GM12878 (cell line): ENCODE measurements at regions not wholly inside any gene's neighbourhood (a gene's known extent, or its start where the extent isn't known, plus 50 kb on each side); places are given as distances from the start of the nearest gene placed in this dataset.

Experiments
- ATAC-seq: fragments of 200-7000 bp; cut with Tn5 transposase; 3 replicates; pipeline ENCODE4 v1.9.1; 2020; ENCODE audit warnings: mild to moderate bottlenecking, moderate library complexity
- BruUV-seq: library from RNA; stranded (reverse); fragments of 400-500 nt; replicated peaks from 2 replicates; lab custom pipeline; 2021; lab: Mats Ljungman, UMichigan
- CTCF ChIA-PET: fragments of 300-600 bp; sonication (Branson Sonifier 250); formaldehyde crosslinking; extraction: SDS; loops from one replicate; lab custom pipeline; 2021; ENCODE audit warnings: inconsistent platforms; lab: Yijun Ruan, JAX
- POLR2A ChIA-PET: fragments of 350-600 bp; formaldehyde crosslinking; extraction: SDS; loops from one replicate; lab custom pipeline; 2021; ENCODE audit warnings: inconsistent platforms; lab: Charles Lee
- RAD21 ChIA-PET: fragments of 300-600 bp; sonication (Branson Sonifier 250); formaldehyde crosslinking; loops from one replicate; lab custom pipeline; 2023; ENCODE audit warnings: antibody characterized with exemption; ENCODE audit not compliant: unreplicated experiment; lab: Charles Lee
- SMC1A ChIA-PET: fragments of 300-600 bp; sonication (Branson Sonifier 250); formaldehyde crosslinking; loops from one replicate; lab custom pipeline; 2023; ENCODE audit not compliant: unreplicated experiment, uncharacterized antibody; lab: Charles Lee
- DNase-seq: peaks from one replicate; pipeline ENCODE4 v3.0.0-alpha.2; 2011; ENCODE audit warnings: low read depth, low spot score
- FAIRE-seq: peaks from 3 replicates; lab custom pipeline; 2011; peaks lifted over from hg19 to GRCh38; lab: Jason Lieb, UNC
- H2AFZ ChIP-seq: 2 replicates; pipeline ENCODE4 v1.6.0; 2011; ENCODE audit warnings: low read depth, low read length, control low read depth; ENCODE audit not compliant: control insufficient read depth
- H3K27ac ChIP-seq: 2 replicates; pipeline ENCODE4 v1.5.1; 2011; ENCODE audit warnings: control low read depth; ENCODE audit not compliant: control insufficient read depth, insufficient read depth
- H3K27me3 ChIP-seq, 2 experiments: replicated peaks in 1 of 2; 2 replicates each; pipeline versions ENCODE4 v1.6.0 to v1.6.1; 2011; ENCODE audit warnings: low read length in 1 of 2; ENCODE audit not compliant: control insufficient read depth in 2 of 2, insufficient read depth in 2 of 2
- H3K36me3 ChIP-seq, 2 experiments: 2 replicates each; pipeline ENCODE4 v1.5.1; 2011; ENCODE audit warnings: low read length in 1 of 2; ENCODE audit not compliant: control insufficient read depth in 2 of 2, insufficient read depth in 2 of 2
- H3K4me1 ChIP-seq: 2 replicates; pipeline ENCODE4 v1.6.1; 2011; ENCODE audit warnings: mild to moderate bottlenecking, low read length, moderate library complexity, mixed read lengths; ENCODE audit not compliant: control insufficient read depth, insufficient read depth
- H3K4me2 ChIP-seq: 2 replicates; pipeline ENCODE4 v1.6.0; 2011; ENCODE audit warnings: control low read depth; ENCODE audit not compliant: control insufficient read depth, insufficient read depth
- H3K4me3 ChIP-seq: fragments of 200-600 bp; sonication (generic); 2 replicates; pipeline ENCODE4 v1.5.1; 2016
- H3K79me2 ChIP-seq: 2 replicates; pipeline ENCODE4 v1.6.0; 2011; ENCODE audit warnings: low read length; ENCODE audit not compliant: control insufficient read depth, insufficient read depth
- H3K9ac ChIP-seq: 2 replicates; pipeline ENCODE4 v1.8.0; 2011; ENCODE audit warnings: low read length, control low read depth, mixed read lengths; ENCODE audit not compliant: control insufficient read depth, insufficient read depth
- H3K9me3 ChIP-seq: replicated peaks from 3 replicates; pipeline ENCODE4 v1.5.1; 2011; ENCODE audit warnings: mild to moderate bottlenecking, low read length; ENCODE audit not compliant: control insufficient read depth, insufficient read depth
- H4K20me1 ChIP-seq: 2 replicates; pipeline ENCODE4 v1.6.0; 2011; ENCODE audit not compliant: control insufficient read depth, insufficient read depth
- ATF2 ChIP-seq: IDR thresholded peaks from 2 replicates; pipeline ENCODE4 v1.6.1; 2012; ENCODE audit warnings: low read length, inconsistent platforms
- BHLHE40 ChIP-seq, 2 experiments: fragments of 450-650 bp in 1 of 2; IDR thresholded peaks; 2 replicates each; pipeline ENCODE4 v1.6.1; 2011 to 2017; ENCODE audit warnings: low read depth in 2 of 2, borderline replicate concordance in 1 of 2, improper control_type of control experiment in 1 of 2, low read length in 1 of 2, mild to moderate bottlenecking in 1 of 2
- EP300 ChIP-seq, 2 experiments: fragments of 150-350 bp in 1 of 2; IDR thresholded peaks; 2 replicates each; pipeline ENCODE4 v1.6.1; 2011 to 2012; ENCODE audit warnings: low read depth in 2 of 2, low read length in 2 of 2, borderline replicate concordance in 1 of 2, improper control_type of control experiment in 1 of 2, inconsistent platforms in 1 of 2; ENCODE audit not compliant: control insufficient read depth in 1 of 2
- FOS ChIP-seq: IDR thresholded peaks from 3 replicates; pipeline ENCODE4 v1.6.1; 2011; ENCODE audit warnings: borderline replicate concordance; ENCODE audit not compliant: insufficient read length; ENCODE audit errors: extremely low read depth
- FOXK2 ChIP-seq: fragments of 450-650 bp; IDR thresholded peaks from 2 replicates; pipeline ENCODE4 v1.6.1; 2017; ENCODE audit warnings: mild to moderate bottlenecking, moderate library complexity
- HDAC6 ChIP-seq: fragments of 200-600 bp; sonication (generic); IDR thresholded peaks from one replicate; pipeline ENCODE4 v1.8.0; 2017; ENCODE audit warnings: antibody characterized with exemption; ENCODE audit not compliant: unreplicated experiment
- IKZF2 ChIP-seq, 2 experiments: fragments of 450-650 bp; IDR thresholded peaks; 2 replicates each; pipeline ENCODE4 v1.6.1; 2017; ENCODE audit warnings: mild to moderate bottlenecking in 2 of 2, moderate library complexity in 2 of 2
- JUNB ChIP-seq: IDR thresholded peaks from 2 replicates; pipeline ENCODE4 v1.6.1; 2016; ENCODE audit warnings: antibody characterized with exemption, mild to moderate bottlenecking
- KDM1A ChIP-seq: fragments of 200-600 bp; sonication (generic); IDR thresholded peaks from 2 replicates; pipeline ENCODE4 v1.6.1; 2016; ENCODE audit warnings: borderline replicate concordance
- MEF2A ChIP-seq: IDR thresholded peaks from 2 replicates; pipeline ENCODE4 v1.6.1; 2011; ENCODE audit warnings: low read depth, mild to moderate bottlenecking, low read length, moderate library complexity; ENCODE audit not compliant: insufficient read depth
- MEF2B ChIP-seq: fragments of 450-650 bp; IDR thresholded peaks from 2 replicates; pipeline ENCODE4 v1.6.1; 2018; ENCODE audit warnings: mild to moderate bottlenecking, moderate library complexity; ENCODE audit not compliant: partially characterized antibody, poor library complexity, severe bottlenecking
- NR2C1 ChIP-seq: fragments of 450-650 bp; IDR thresholded peaks from 2 replicates; pipeline ENCODE4 v1.6.1; 2017; ENCODE audit warnings: antibody characterized with exemption, mild to moderate bottlenecking, moderate library complexity
- NR2C2 ChIP-seq: IDR thresholded peaks from 2 replicates; pipeline ENCODE4 v1.6.1; 2011; ENCODE audit warnings: borderline replicate concordance, low read depth; ENCODE audit not compliant: control insufficient read depth, insufficient read length
- POU2F2 ChIP-seq: IDR thresholded peaks from 3 replicates; pipeline ENCODE4 v1.6.1; 2011; ENCODE audit warnings: low read depth, mild to moderate bottlenecking, low read length, borderline replicate concordance
- SPI1 ChIP-seq: IDR thresholded peaks from 2 replicates; pipeline ENCODE4 v1.6.1; 2011; ENCODE audit warnings: low read depth, mild to moderate bottlenecking, low read length, moderate library complexity, borderline replicate concordance; ENCODE audit not compliant: insufficient read depth
- TCF12 ChIP-seq: IDR thresholded peaks from 2 replicates; pipeline ENCODE4 v1.6.1; 2011; ENCODE audit warnings: low read depth, mild to moderate bottlenecking, low read length
- ZBED1 ChIP-seq: IDR thresholded peaks from 2 replicates; pipeline ENCODE4 v1.6.1; 2016; ENCODE audit warnings: borderline replicate concordance
- WGBS: methylation state at CpG from one replicate; pipeline ENCODE4 v1.1.6; 2016; ENCODE audit warnings: low lambda C conversion rate; ENCODE audit not compliant: insufficient replicate concordance, insufficient coverage; ENCODE audit errors: missing lambda C conversion rate; 5-methylcytosine and 5-hydroxymethylcytosine counted together
- in situ Hi-C: fragments of 300-500 bp; cut with MboI; formaldehyde crosslinking; loops from 9 replicates; pipeline ENCODE4 v1.14.3; 2018; ENCODE audit warnings: mixed read lengths
- intact Hi-C: fragments of 100-400 bp; cut with micrococcal nuclease; formaldehyde crosslinking; loops from one replicate; pipeline ENCODE4 v1.14.2; 2022; ENCODE audit not compliant: unreplicated experiment
- TF ChIP-seq, protein P1 (sequence below): IDR thresholded peaks from 2 replicates; pipeline ENCODE4 v1.6.1; 2011; ENCODE audit warnings: mild to moderate bottlenecking, low read depth, low read length, moderate library complexity; ENCODE audit not compliant: insufficient replicate concordance

DNA sequence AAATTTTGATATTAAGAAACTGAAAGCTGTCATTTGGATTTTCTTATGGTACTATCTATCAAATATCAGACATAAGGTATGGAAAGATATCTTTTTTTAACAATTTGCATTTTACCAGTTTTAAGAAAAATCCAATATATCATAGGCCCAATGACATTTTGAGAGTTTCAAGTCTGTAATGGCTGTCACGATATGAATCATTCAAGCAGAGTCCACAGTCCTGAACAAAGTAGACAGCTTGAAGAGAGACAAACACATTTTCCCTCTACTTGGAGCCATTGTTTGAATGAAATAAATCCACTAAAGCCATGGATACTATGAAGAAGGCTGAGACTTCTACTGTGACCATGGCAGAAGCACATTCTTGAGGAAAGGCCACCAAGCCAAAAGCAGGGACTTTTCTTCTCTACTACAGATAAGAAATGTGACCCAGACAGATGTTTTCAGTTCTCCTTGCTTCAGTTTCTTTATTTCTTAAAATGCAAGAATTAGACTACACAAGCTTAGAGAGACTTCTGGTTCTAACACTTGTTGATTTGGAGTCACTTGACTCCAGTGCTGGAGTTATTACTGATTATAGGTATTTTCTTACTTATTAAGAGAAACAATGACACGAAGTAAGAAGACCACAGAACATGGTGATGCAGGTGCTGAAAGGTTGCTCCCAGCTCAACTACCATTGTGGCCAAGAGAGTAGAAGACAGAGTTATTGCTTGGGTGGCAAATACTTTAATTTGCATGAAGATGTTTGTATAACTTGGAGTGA is 429.1 kb downstream of the KIF20B start (continued):
- peak; percentile 72 for TF ChIP-seq SPI1
- peak; percentile 20 to 37; a peak in 1 of 4 replicates for TF ChIP-seq EP300 (IDR thresholded peaks at IDR 0.05; ENCODE audit: borderline replicate concordance in 1 of 2, control insufficient read depth in 1 of 2, low read depth in 2 of 2, low read length in 2 of 2)
- TF ChIP-seq MEF2A: 0 out of 2 replicates have a peak, but pooled peaks have one; percentile 10
- TF ChIP-seq, protein P1, sequence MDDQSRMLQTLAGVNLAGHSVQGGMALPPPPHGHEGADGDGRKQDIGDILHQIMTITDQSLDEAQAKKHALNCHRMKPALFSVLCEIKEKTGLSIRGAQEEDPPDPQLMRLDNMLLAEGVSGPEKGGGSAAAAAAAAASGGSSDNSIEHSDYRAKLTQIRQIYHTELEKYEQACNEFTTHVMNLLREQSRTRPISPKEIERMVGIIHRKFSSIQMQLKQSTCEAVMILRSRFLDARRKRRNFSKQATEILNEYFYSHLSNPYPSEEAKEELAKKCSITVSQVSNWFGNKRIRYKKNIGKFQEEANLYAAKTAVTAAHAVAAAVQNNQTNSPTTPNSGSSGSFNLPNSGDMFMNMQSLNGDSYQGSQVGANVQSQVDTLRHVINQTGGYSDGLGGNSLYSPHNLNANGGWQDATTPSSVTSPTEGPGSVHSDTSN: peak; percentile 25
- peak; percentile 62 for TF ChIP-seq JUNB
- peak in 1 of 2 experiments; percentile 7; a peak in 1 of 4 replicates for TF ChIP-seq IKZF2 (IDR thresholded peaks at IDR 0.05)
- TF ChIP-seq ZBED1: peak; percentile 54; the same call in 1 of the 2 replicates

DNA sequence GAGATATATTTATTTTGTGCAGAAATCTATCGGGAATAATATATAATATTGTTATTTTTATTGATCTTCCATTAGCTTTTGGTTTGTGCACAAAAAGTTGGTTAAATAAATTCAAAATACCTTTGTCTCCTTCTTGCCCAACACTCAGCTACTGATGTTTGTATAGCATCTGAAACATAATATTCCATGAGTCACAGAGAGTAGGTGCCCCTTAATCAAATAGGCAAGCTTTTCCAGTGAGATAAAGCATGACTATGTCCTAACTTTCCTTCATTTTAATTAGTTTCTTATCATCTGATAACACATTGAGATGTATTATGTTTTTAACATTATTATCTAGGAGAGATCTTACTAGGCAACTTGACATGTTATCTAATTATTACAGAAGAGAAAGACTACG is 432.2 kb downstream of the KIF20B start:
- H3K4me2 ChIP-seq: no peak overlapping the region
- no peaks in the 10 kb centered on the region for H3K79me2 ChIP-seq
- BruUV-seq: no TSS peak
- FAIRE-seq: no peak
- H3K4me3 ChIP-seq: no peak overlapping the region
- H3K9me3 ChIP-seq: peaks cover 23% of the 10 kb centered on the region
- RAD21 ChIA-PET: no interaction called here
- no peak for ATAC-seq
- no peaks in the 10 kb centered on the region for H3K36me3 ChIP-seq
- no peaks in the 10 kb centered on the region for H4K20me1 ChIP-seq
- H2AFZ ChIP-seq: no peak overlapping the region
- POLR2A ChIA-PET: interaction anchor here (0.6 kb wide), 1 partner anchor 9 kb away, joined by 3 read pairs; no protein-coding TSS in a partner anchor
- SMC1A ChIA-PET: interaction anchor here (1.2 to 1.5 kb wide), 3 partner anchors 14 to 174 kb away, joined by 3 to 4 read pairs (median 4); no protein-coding TSS in a partner anchor
- no peaks in the 10 kb centered on the region for H3K27me3 ChIP-seq
- H3K9ac ChIP-seq: no peak overlapping the region
- in situ Hi-C loops (no loop called here), intact Hi-C loops (loop anchor here (5.0 kb wide), 1 partner anchor 46 kb away; no protein-coding TSS in a partner anchor)
- WGBS: 11% methylated on average over 2 of the region's 2 CpGs
- no peak for TF ChIP-seq TCF12
- no peak for TF ChIP-seq FOS
- no peak for TF ChIP-seq NR2C2
- TF ChIP-seq ATF2: no peak
- TF ChIP-seq KDM1A: no peak
- TF ChIP-seq HDAC6: no peak
- no peak for TF ChIP-seq MEF2A
- no peak for TF ChIP-seq BHLHE40 (IDR thresholded peaks at IDR 0.05; ENCODE audit: borderline replicate concordance in 1 of 2, low read depth in 2 of 2, low read length in 1 of 2)
- no peak for TF ChIP-seq EP300 (IDR thresholded peaks at IDR 0.05; ENCODE audit: borderline replicate concordance in 1 of 2, control insufficient read depth in 1 of 2, low read depth in 2 of 2, low read length in 2 of 2)
- TF ChIP-seq NR2C1: no peak
- no peak for TF ChIP-seq POU2F2
- TF ChIP-seq FOXK2: no peak
- TF ChIP-seq MEF2B: no peak
- H3K4me1 ChIP-seq: peaks cover 12% of the 10 kb centered on the region; the same call in 1 of the 2 replicates
- CTCF ChIA-PET: interaction anchor here (1.0 to 1.4 kb wide), 2 partner anchors 46 to 177 kb away, joined by 3 to 6 read pairs; no protein-coding TSS in a partner anchor
- no peak overlapping the region for H3K27ac ChIP-seq
- DNase-seq: no peak
